Lung (tissue), 11 donors: ENCODE measurements at regions not wholly inside any gene's neighbourhood (a gene's known extent, or its start where the extent isn't known, plus 50 kb on each side); places are given as distances from the start of the nearest gene placed in this dataset.
"Not testable (repeated sequence)": the region's sequence is repeated elsewhere in the genome, so short reads cannot be mapped to it uniquely, and the experiment has no call there.

Experiments used
- ATAC-seq: fragments of 200-7000 bp; cut with Tn5 transposase; one replicate; pipeline ENCODE4 v1.9.1; 2020; ENCODE audit warnings: moderate number of reproducible peaks; ENCODE audit not compliant: insufficient read depth, low FRiP score
- DNase-seq, 3 donors: peaks; one replicate each; pipeline ENCODE4 v3.0.0-alpha.2; 2013 to 2017
- H3K27ac ChIP-seq, 2 donors: one replicate each; pipeline ENCODE4 v1.5.1; 2013; ENCODE audit warnings: mild to moderate bottlenecking in 2 of 2, moderate library complexity in 2 of 2, control low read depth in 1 of 2, inconsistent platforms in 1 of 2, low read depth in 1 of 2, low read length in 1 of 2
- H3K27me3 ChIP-seq, 3 donors: one replicate each; pipeline ENCODE4 v1.5.1; 2013; ENCODE audit warnings: low read length in 2 of 3; ENCODE audit not compliant: control insufficient read depth in 3 of 3, insufficient read depth in 3 of 3
- H3K36me3 ChIP-seq, 4 donors: one replicate each; pipeline ENCODE4 v1.5.1; 2013; ENCODE audit warnings: low read length in 4 of 4, mild to moderate bottlenecking in 1 of 4, moderate library complexity in 1 of 4; ENCODE audit not compliant: control insufficient read depth in 4 of 4, insufficient read depth in 4 of 4
- H3K4me1 ChIP-seq, 5 donors: one replicate each; pipeline ENCODE4 v1.5.1; 2013; ENCODE audit warnings: low read length in 5 of 5, mild to moderate bottlenecking in 2 of 5, moderate library complexity in 1 of 5; ENCODE audit not compliant: control insufficient read depth in 5 of 5, insufficient read depth in 5 of 5
- H3K4me3 ChIP-seq: one replicate; pipeline ENCODE4 v1.5.1; 2013; ENCODE audit warnings: mild to moderate bottlenecking, control low read depth, moderate library complexity
- H3K9ac ChIP-seq, 2 donors: one replicate each; pipeline ENCODE4 v1.5.1; 2013; ENCODE audit warnings: low read length in 2 of 2, control low read depth in 1 of 2; ENCODE audit not compliant: insufficient read depth in 1 of 2
- H3K9me3 ChIP-seq, 4 donors: one replicate each; pipeline ENCODE4 v1.5.1; 2013; ENCODE audit warnings: low read length in 3 of 4, mild to moderate bottlenecking in 1 of 4, moderate library complexity in 1 of 4; ENCODE audit not compliant: control insufficient read depth in 4 of 4, insufficient read depth in 3 of 4
- WGBS, 2 donors: extraction: QIAGEN DNeasy Blood & Tissue Kit; methylation state at CpG; one replicate each; pipeline ENCODE4 v1.1.7; 2013; 5-methylcytosine and 5-hydroxymethylcytosine counted together
- TF ChIP-seq, protein P1 (sequence below): IDR thresholded peaks from 2 replicates; pipeline ENCODE4 v1.5.1; 2012; ENCODE audit warnings: mild to moderate bottlenecking; ENCODE audit errors: control extremely low read depth, extremely low read depth
- donor health status: control.
- donor health status: control.
- donor health status: Bipolar disorder and iron deficiency.
- donor health status: healthy.
- donor health status: DM: yes; HTN: yes; CAD: no.

DNA sequence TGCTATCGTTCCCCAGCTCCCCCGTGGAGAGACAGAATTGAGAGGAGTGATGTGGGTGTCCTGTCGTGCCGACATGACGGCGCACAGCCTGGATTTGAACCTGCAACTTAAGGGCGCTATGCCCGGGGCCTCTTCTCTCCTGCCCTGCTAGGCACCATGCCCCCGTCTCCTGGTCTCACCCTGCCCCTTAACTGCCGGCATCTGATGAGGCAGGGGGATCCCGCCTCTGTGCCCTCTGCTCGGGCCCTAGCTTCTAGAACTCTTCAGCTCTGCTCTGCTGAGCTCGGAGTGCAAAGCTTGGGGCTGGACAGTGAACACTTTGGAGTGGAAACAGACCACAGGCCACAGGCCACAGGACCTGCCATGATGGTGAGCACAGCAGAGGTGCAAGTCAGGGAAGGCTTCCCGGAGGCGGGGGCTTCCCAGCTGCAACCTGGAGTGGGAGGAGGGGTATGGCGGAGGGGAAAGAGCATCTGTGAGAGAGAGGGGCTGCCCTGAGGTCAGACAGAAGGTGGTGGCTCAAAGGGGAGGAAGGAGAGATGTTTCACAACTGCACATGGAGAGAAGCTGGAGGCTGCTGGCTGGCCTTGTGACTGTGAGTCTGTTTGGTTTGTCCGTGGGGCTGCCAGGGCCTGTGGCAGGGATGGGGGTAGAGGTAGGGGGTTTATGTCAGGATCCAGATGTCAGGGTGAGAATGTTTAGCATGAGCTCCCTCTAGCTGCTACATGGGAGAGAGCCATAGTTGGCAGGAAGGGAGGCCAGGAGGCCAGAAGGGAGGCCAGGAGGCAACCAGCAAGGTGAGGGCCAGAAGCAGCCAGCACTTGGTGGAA is 107.8 kb downstream of the CRLF3 start:
- Histone ChIP-seq H3K4me1 (no peaks in the 10 kb centered on the region), H3K4me3 (no peak overlapping the region), H3K27me3 (no peaks in the 10 kb centered on the region), H3K27ac (no peak overlapping the region), H3K9ac (no peak overlapping the region), H3K9me3 (no peaks in the 10 kb centered on the region), H3K36me3 (no peaks in the 10 kb centered on the region)
- DNase-seq = no peak
- ATAC-seq = no peak
- 82 to 89% methylated on average over 16 to 17 of the region's 17 CpGs for WGBS, 2 donors
- TF ChIP-seq, protein P1, sequence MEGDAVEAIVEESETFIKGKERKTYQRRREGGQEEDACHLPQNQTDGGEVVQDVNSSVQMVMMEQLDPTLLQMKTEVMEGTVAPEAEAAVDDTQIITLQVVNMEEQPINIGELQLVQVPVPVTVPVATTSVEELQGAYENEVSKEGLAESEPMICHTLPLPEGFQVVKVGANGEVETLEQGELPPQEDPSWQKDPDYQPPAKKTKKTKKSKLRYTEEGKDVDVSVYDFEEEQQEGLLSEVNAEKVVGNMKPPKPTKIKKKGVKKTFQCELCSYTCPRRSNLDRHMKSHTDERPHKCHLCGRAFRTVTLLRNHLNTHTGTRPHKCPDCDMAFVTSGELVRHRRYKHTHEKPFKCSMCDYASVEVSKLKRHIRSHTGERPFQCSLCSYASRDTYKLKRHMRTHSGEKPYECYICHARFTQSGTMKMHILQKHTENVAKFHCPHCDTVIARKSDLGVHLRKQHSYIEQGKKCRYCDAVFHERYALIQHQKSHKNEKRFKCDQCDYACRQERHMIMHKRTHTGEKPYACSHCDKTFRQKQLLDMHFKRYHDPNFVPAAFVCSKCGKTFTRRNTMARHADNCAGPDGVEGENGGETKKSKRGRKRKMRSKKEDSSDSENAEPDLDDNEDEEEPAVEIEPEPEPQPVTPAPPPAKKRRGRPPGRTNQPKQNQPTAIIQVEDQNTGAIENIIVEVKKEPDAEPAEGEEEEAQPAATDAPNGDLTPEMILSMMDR = no peak

DNA sequence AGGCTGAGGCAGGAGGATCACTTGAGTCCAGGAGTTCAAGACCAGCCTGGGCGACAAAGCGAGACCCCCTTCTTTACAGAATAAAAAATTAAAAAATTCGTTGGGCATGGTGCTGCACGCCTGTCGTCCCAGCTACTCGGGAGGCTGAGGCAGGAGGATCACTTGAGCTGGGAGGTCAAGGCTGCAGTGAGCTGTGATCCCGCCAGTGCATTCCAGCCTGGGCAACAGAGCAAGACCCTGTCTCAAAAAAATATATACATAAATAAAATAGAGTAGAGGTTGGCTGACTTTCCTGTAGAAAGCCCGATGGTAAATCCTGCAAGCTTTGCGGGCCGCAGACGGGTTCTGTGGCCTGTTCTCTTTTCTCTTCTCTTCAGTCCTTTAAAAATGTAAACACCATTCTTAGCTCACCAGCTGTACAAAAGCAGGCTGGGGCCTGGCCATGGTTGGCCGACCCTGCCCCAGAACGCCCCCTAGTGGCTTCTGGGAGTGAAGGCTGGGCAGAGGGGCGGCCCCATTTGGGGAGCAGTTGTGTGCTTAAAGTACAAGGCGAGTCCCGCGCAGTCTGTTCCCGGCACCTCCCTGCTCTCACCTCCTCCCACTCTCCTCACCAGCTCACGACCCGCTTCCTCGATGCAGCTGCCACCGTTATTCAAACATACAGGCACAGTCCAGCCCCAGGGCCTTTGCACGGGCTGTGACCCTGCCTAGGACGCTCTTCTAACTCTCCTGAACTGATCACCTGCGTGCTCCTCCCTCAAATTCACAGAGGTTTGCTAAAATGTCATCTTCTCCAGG is 109.5 kb downstream of the CRLF3 start:
- TF ChIP-seq, protein P1 = peak; percentile 3
- DNase-seq (peak in 1 of 3 donors; percentile 54), ATAC-seq (peak; percentile 78)
- H3K9ac ChIP-seq, H3K4me1 ChIP-seq, H3K4me3 ChIP-seq, H3K9me3 ChIP-seq, H3K27ac ChIP-seq, H3K27me3 ChIP-seq, H3K36me3 ChIP-seq: not testable (repeated sequence)
- WGBS, 2 donors = 64 to 69% methylated on average over 21 to 25 of the region's 25 CpGs

DNA sequence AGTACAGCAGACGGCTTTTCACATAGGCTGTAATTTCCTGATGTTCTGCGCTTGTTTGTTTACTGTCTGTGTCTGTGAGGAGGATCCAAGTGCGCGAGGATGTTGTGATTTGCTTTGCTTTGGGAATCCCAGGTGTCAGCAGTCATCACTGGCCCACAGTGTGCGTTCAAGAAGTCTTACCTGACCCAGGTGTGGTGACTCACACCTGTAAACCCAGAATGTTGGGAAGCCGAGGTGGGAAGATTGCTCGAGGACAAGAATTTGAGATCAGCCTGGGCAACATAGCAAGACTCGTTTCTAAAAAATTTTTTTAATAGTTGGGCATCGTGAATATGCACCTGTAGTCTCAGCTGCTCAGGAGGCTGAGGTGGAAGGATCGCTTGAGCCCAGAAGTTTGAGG is 110.7 kb downstream of the CRLF3 start:
- H3K4me1 ChIP-seq, H3K36me3 ChIP-seq, H3K27me3 ChIP-seq, H3K27ac ChIP-seq, H3K9me3 ChIP-seq, DNase-seq, H3K4me3 ChIP-seq, ATAC-seq, H3K9ac ChIP-seq: not testable (repeated sequence)
- WGBS, 2 donors = 72 to 74% methylated on average over 10 of the region's 10 CpGs

DNA sequence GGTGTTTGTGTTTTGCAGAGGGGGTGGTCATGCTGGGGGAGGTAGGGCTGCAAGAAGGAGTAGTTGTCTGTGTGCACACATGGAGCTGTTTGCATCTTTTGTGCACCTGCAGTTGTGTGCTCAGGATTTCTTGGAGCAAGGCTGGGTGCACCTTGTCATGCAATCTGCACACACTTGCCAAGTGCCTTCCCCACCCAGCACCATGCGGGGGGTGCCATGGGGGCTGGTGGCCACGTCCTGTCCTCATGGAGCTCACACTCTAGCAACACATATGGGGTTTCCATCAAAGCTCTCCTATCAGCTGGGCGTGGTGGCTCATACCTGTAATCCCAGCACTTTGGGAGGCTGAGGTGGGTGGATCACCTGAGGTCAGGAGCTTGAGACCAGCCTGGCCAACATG is 111.6 kb downstream of the CRLF3 start:
- not testable (repeated sequence) for ATAC-seq, DNase-seq
- 87 to 94% methylated on average over 3 of the region's 3 CpGs for WGBS, 2 donors

DNA sequence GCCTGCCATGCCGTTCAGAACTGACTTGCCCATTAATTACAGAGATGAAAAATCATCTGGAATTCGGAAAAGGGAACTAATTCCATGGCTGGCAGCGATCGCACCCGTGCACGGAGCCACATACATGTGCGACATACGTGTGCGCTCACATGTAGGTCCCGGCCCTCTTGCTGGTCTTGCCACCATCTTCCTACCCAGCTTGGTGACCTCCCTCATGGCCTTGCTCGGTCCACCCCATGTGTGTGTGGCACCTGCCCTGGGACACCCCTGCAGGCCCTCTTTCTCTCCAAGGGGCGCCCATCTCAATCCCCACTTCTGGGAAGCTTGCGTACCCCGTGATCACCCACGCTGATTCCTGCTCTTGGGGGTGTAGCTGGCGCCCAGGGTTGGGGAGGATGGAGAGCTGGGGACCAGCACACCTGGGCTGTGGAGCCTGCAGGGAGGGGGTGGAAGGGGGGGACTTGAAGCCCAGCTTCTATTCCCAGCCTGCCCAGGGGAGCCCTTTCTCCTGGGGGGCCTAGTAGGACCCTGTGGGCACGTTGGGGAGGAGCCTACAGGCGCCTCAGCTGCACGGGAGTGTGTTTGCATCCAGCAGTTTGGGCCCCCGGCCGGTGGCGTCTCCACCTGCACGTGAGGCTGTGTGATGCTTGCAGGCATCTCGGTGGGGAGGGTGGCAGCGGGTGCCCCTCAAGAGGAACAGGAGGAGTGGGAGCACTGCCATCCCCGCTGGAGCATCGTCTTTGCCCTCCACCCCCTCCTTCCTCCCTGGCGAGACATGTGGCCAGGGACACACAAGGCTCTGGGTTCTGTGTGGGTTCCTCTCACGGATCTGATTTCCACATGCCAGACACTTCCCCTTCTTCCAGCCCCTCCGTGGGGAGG is 112.6 kb downstream of the CRLF3 start:
- H3K4me3 ChIP-seq, H3K9me3 ChIP-seq, H3K27ac ChIP-seq, ATAC-seq, DNase-seq, H3K27me3 ChIP-seq, H3K9ac ChIP-seq, H3K36me3 ChIP-seq: not testable (repeated sequence)
- WGBS, 2 donors = 60 to 73% methylated on average over 29 to 30 of the region's 30 CpGs
- H3K4me1 ChIP-seq = peaks cover 0 to 13% (median under 1%) of the 10 kb centered on the region in 5 donors

More for the DNA sequence above, 111.6 kb downstream of the CRLF3 start:
- not testable (repeated sequence) for H3K4me3 ChIP-seq, H3K9ac ChIP-seq, H3K36me3 ChIP-seq, H3K27ac ChIP-seq, H3K27me3 ChIP-seq, H3K4me1 ChIP-seq, H3K9me3 ChIP-seq

DNA sequence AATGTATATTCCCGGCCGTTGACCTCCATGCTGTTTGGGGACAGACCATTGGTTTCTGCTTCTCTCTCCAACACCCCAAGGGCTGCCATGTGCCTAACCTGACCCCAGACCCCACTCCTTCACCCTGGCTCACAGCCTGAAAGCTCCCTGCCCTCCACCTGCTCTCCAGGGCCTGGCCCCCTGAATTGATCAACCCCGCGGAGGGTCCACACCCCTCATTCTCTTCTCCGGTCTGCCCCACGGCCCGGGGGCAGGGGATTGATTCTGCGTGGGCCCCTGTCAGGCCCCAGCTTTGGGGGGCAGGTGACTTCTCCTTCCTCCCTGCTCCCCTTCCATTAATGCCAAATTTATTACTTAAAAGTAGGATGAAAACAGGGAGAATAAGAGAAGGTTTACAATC is 113.3 kb downstream of the CRLF3 start:
- not testable (repeated sequence) for H3K27me3 ChIP-seq, ATAC-seq, H3K27ac ChIP-seq, DNase-seq, H3K9ac ChIP-seq, H3K4me3 ChIP-seq, H3K9me3 ChIP-seq, H3K36me3 ChIP-seq
- 83 to 86% methylated on average over 8 of the region's 8 CpGs for WGBS, 2 donors
- peaks cover 0 to 17% (median 6%) of the 10 kb centered on the region in 5 donors for H3K4me1 ChIP-seq
